Cardiac fibroblast (primary cell): ENCODE measurements at regions not wholly inside any gene's neighbourhood (a gene's known extent, or its start where the extent isn't known, plus 50 kb on each side); places are given as distances from the start of the nearest gene placed in this dataset.

Experiments
- DNase-seq, 2 donors: peaks; one replicate each; pipeline versions ENCODE4 v3.0.0 to v3.0.0-alpha.2; 2010; ENCODE audit warnings: low read depth in 2 of 2
- H3K4me3 ChIP-seq, 2 donors: replicated peaks in 1 of 2; 1 replicate in 1 of 2; 2 replicates in 1 of 2; pipeline ENCODE4 v1.5.1; 2011; ENCODE audit warnings: low read depth in 2 of 2, low read length in 2 of 2, mild to moderate bottlenecking in 2 of 2, moderate library complexity in 1 of 2
- CTCF ChIP-seq: IDR thresholded peaks from one replicate; pipeline ENCODE4 v1.5.1; 2011; ENCODE audit warnings: low read depth, mild to moderate bottlenecking, low read length, inconsistent platforms

GRCh38 chr12:61706783-61707182 is 553.4 kb upstream of the USP15 start:
- DNase-seq, result no peak
- H3K4me3 ChIP-seq, result no peak overlapping the region
- no peak for TF ChIP-seq CTCF

GRCh38 chr12:61713121-61713520 is 547.1 kb upstream of the USP15 start:
- H3K4me3 ChIP-seq, result no peak overlapping the region
- DNase-seq, result no peak
- TF ChIP-seq CTCF, result no peak

DNA sequence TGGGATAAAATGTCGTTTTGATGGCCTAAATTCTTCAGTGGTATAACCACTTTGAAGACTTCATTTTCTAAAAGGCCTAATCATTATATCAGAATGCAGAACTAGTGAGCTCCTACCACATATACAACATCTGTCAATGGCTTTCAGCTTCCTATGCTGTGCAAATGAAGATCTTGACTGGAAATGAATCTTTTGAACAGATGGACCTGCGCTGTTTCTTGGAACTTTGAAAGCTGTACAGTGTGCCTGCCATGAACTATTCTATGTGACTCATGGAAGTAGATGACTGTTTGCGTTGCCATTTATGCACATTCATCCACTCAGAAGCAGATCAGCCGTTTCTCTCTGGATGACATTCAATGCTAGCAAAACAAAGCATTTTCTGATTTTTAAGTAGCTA is 542.2 kb upstream of the USP15 start:
- DNase-seq, result no peak
- no peak overlapping the region for H3K4me3 ChIP-seq
- TF ChIP-seq CTCF, result no peak

DNA sequence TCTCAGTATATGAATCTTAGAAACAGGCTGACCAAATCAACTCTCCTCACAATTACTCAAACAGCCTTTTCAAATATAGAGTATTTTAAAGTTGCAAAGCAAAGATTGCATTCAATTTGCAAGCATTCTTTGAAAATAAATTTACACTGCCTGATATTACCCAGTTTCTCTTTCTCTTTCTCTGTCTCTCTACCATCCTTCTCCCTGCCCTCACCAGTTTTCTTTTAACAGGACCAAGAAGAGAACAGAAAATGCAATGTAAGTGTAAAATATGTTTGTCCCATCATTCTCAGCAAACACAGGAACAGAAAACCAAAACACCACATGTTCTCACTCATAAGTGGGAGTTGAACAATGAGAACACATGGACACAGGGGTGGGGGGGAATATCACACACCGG is 520.3 kb upstream of the USP15 start:
- no peak for TF ChIP-seq CTCF
- no peak for DNase-seq
- H3K4me3 ChIP-seq, result no peak overlapping the region

- no peak for DNase-seq
- H3K4me3 ChIP-seq, result no peak overlapping the region
- no peak for TF ChIP-seq CTCF
These were observed 509.6 kb upstream of the USP15 start for GRCh38 chr12:61750604-61751003.

DNA sequence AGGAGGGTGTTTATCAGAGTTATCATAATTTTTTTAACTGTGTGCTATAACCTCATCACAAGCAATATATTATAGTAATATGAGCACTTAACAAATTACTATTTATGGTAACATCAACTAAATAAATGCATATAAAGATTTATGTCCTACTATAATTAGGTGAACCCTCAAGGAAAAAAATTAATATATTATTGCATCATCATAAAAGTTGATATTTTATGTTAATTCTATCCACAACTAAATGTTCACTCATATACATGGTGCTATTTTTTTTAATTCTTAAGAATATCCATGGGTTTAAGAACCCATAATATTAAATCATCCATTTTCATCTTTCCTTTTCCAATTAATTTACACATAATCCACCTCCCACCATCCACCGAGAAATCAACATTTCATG is 506.0 kb upstream of the USP15 start:
- DNase-seq, result no peak
- no peak overlapping the region for H3K4me3 ChIP-seq
- no peak for TF ChIP-seq CTCF

DNA sequence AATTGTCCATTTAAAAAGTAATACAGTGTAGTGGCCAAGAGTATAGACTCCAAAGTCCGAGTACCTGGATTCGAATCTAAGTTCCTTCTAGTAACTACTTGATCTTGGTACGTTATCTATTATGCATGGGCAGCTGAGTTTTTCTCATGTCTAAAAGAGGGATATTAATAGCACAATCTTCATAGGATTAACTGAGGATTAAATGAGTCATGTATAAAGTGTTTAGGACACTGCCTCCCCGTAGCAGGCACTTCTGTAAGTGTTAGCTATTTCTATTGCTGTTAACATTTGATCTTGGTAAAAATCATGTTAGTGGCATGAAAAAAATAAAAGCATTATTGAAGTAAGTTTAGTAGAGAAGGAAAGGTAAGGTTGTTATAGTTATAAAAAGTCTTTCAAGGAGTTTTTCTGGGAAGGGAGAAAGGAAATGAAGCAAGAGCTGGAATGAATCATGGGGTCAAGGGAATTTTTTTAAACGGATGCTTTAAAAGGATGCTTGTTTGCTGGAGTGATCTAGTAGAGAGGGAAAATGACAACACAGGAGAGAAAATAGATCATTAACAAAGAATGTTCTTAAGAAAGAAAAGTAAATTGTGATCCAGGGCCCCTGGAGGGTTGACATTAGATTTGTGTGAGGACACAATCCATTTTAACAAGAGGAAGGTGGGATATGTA is 502.2 kb upstream of the USP15 start:
- DNase-seq, result no peak
- TF ChIP-seq CTCF, result no peak
- no peak overlapping the region for H3K4me3 ChIP-seq
